ENCODE measurements at regions not wholly inside any gene's neighbourhood (a gene's known extent, or its start where the extent isn't known, plus 50 kb on each side); places are given as distances from the start of the nearest gene placed in this dataset.

GRCh38 chr4:54556051-54556450, 101.7 kb upstream of the KIT start:
- TF ChIP-seq EZH2 (IDR thresholded peaks at IDR 0.05; ENCODE audit: borderline replicate concordance, low read depth, low read length, severe bottlenecking) (no peak), CTCF (IDR thresholded peaks at IDR 0.05; ENCODE audit: borderline replicate concordance, extremely low read depth, low read length, poor library complexity, severe bottlenecking) (no peak)
- H3K79me2 ChIP-seq (ENCODE audit: insufficient read depth, low read length) = no peaks in the 10 kb centered on the region
- no peak overlapping the region for H3K4me2 ChIP-seq (ENCODE audit: insufficient read depth, low read length)
- no peaks in the 10 kb centered on the region for H4K20me1 ChIP-seq (ENCODE audit: insufficient read depth, low read length)
- H3K9me3 ChIP-seq (ENCODE audit: insufficient read depth, low read length, severe bottlenecking) = no peaks in the 10 kb centered on the region
- no peak overlapping the region for H3K4me3 ChIP-seq (ENCODE audit: low read depth in 1 of 2, low read length in 2 of 2)
- no peaks in the 10 kb centered on the region for H3K4me1 ChIP-seq (ENCODE audit: insufficient read depth, low read length)
- H3K36me3 ChIP-seq (ENCODE audit: insufficient read depth, low read length) = no peaks in the 10 kb centered on the region
- H3K9ac ChIP-seq (ENCODE audit: low read depth, low read length) = no peak overlapping the region
- H3K27ac ChIP-seq (ENCODE audit: low read length) = no peak overlapping the region
- DNase-seq = no peak
- H2AFZ ChIP-seq (ENCODE audit: low read depth, low read length) = no peak overlapping the region
- H3K27me3 ChIP-seq (ENCODE audit: insufficient read depth, low read length, poor library complexity) = no peaks in the 10 kb centered on the region
- no peak for ATAC-seq (ENCODE audit: insufficient read depth, low read depth)

- no peaks in the 10 kb centered on the region for H3K27me3 ChIP-seq (ENCODE audit: insufficient read depth, low read length, poor library complexity)
- no peak overlapping the region for H2AFZ ChIP-seq (ENCODE audit: low read depth, low read length)
- no peaks in the 10 kb centered on the region for H4K20me1 ChIP-seq (ENCODE audit: insufficient read depth, low read length)
- H3K36me3 ChIP-seq (ENCODE audit: insufficient read depth, low read length) = no peaks in the 10 kb centered on the region
- H3K27ac ChIP-seq (ENCODE audit: low read length) = no peak overlapping the region
- H3K79me2 ChIP-seq (ENCODE audit: insufficient read depth, low read length) = no peaks in the 10 kb centered on the region
- no peaks in the 10 kb centered on the region for H3K9me3 ChIP-seq (ENCODE audit: insufficient read depth, low read length, severe bottlenecking)
- no peak overlapping the region for H3K4me2 ChIP-seq (ENCODE audit: insufficient read depth, low read length)
- DNase-seq (no peak), ATAC-seq (ENCODE audit: insufficient read depth, low read depth) (no peak)
- H3K4me1 ChIP-seq (ENCODE audit: insufficient read depth, low read length) = no peaks in the 10 kb centered on the region
- no peak overlapping the region for H3K4me3 ChIP-seq (ENCODE audit: low read depth in 1 of 2, low read length in 2 of 2)
- H3K9ac ChIP-seq (ENCODE audit: low read depth, low read length) = no peak overlapping the region
- TF ChIP-seq CTCF (IDR thresholded peaks at IDR 0.05; ENCODE audit: borderline replicate concordance, extremely low read depth, low read length, poor library complexity, severe bottlenecking) (no peak), EZH2 (IDR thresholded peaks at IDR 0.05; ENCODE audit: borderline replicate concordance, low read depth, low read length, severe bottlenecking) (no peak)
Measured at GRCh38 chr4:54556587-54556986, 101.2 kb upstream of the KIT start.

GRCh38 chr4:54558889-54559677, 98.7 kb upstream of the KIT start:
- no peak for TF ChIP-seq EZH2 (IDR thresholded peaks at IDR 0.05; ENCODE audit: borderline replicate concordance, low read depth, low read length, severe bottlenecking)
- no peak for TF ChIP-seq CTCF (IDR thresholded peaks at IDR 0.05; ENCODE audit: borderline replicate concordance, extremely low read depth, low read length, poor library complexity, severe bottlenecking)
- H3K79me2 ChIP-seq (ENCODE audit: insufficient read depth, low read length) = no peaks in the 10 kb centered on the region

More at GRCh38 chr4:54558889-54559677, 98.7 kb upstream of the KIT start:
- H2AFZ ChIP-seq (ENCODE audit: low read depth, low read length) = no peak overlapping the region
- no peak for DNase-seq
- H3K4me3 ChIP-seq (ENCODE audit: low read depth in 1 of 2, low read length in 2 of 2) = no peak overlapping the region
- no peaks in the 10 kb centered on the region for H3K9me3 ChIP-seq (ENCODE audit: insufficient read depth, low read length, severe bottlenecking)
- no peak overlapping the region for H3K4me2 ChIP-seq (ENCODE audit: insufficient read depth, low read length)
- H3K9ac ChIP-seq (ENCODE audit: low read depth, low read length) = no peak overlapping the region
- H3K36me3 ChIP-seq (ENCODE audit: insufficient read depth, low read length) = no peaks in the 10 kb centered on the region
- H4K20me1 ChIP-seq (ENCODE audit: insufficient read depth, low read length) = no peaks in the 10 kb centered on the region
- no peak for ATAC-seq (ENCODE audit: insufficient read depth, low read depth)
- no peaks in the 10 kb centered on the region for H3K4me1 ChIP-seq (ENCODE audit: insufficient read depth, low read length)
- H3K27ac ChIP-seq (ENCODE audit: low read length) = no peak overlapping the region
- no peaks in the 10 kb centered on the region for H3K27me3 ChIP-seq (ENCODE audit: insufficient read depth, low read length, poor library complexity)
